Activated gamma-delta T cell (primary cell): ENCODE measurements at regions not wholly inside any gene's neighbourhood (a gene's known extent, or its start where the extent isn't known, plus 50 kb on each side); places are given as distances from the start of the nearest gene placed in this dataset.

Source experiments
- DNase-seq: peaks from one replicate; lab custom pipeline; 2025; lab: John Stamatoyannopoulos, UW

- DNase-seq, result no peak
These were observed 54.0 kb upstream of the STMND1 start for GRCh38 chr6:17047889-17048288.

- no peak for DNase-seq
These were observed 56.1 kb upstream of the STMND1 start for GRCh38 chr6:17045581-17046322.

GRCh38 chr6:17043148-17043522, 58.7 kb upstream of the STMND1 start:
- DNase-seq, result no peak

- no peak for DNase-seq
These were observed 59.3 kb upstream of the STMND1 start for GRCh38 chr6:17042422-17043147.

- DNase-seq, result no peak
These were observed 62.6 kb upstream of the STMND1 start for GRCh38 chr6:17039266-17039665.

GRCh38 chr6:17038316-17038715, 63.5 kb upstream of the STMND1 start:
- DNase-seq, result no peak

- no peak for DNase-seq
These were observed 65.8 kb upstream of the STMND1 start for GRCh38 chr6:17036065-17036393.

- DNase-seq, result no peak
These were observed 66.4 kb upstream of the STMND1 start for GRCh38 chr6:17035257-17036064.

- DNase-seq, result no peak
These were observed 68.1 kb upstream of the STMND1 start for GRCh38 chr6:17033746-17034145.

GRCh38 chr6:17032988-17033634, 68.7 kb upstream of the STMND1 start:
- no peak for DNase-seq

- no peak for DNase-seq
These were observed 69.3 kb upstream of the STMND1 start for GRCh38 chr6:17032590-17032987.

- DNase-seq, result no peak
These were observed 69.9 kb upstream of the STMND1 start for GRCh38 chr6:17031961-17032360.

- no peak for DNase-seq
These were observed 74.4 kb upstream of the STMND1 start for GRCh38 chr6:17027441-17027840.

GRCh38 chr6:17022604-17023003, 79.2 kb upstream of the STMND1 start:
- DNase-seq, result no peak

- DNase-seq, result no peak
These were observed 80.3 kb upstream of the STMND1 start for GRCh38 chr6:17021539-17021889.

GRCh38 chr6:17020889-17021538, 80.8 kb upstream of the STMND1 start:
- DNase-seq, result no peak

GRCh38 chr6:17018425-17018824, 83.4 kb upstream of the STMND1 start:
- no peak for DNase-seq

- no peak for DNase-seq
These were observed 84.4 kb upstream of the STMND1 start for GRCh38 chr6:17017416-17017815.

- peak; percentile 29 for DNase-seq
These were observed 86.1 kb upstream of the STMND1 start for GRCh38 chr6:17015551-17016381.

GRCh38 chr6:17015144-17015543, 86.7 kb upstream of the STMND1 start:
- DNase-seq, result no peak

GRCh38 chr6:17013701-17014100, 88.1 kb upstream of the STMND1 start:
- no peak for DNase-seq
